Esophagus muscularis mucosa (tissue), 3 donors: ENCODE measurements at regions not wholly inside any gene's neighbourhood (a gene's known extent, or its start where the extent isn't known, plus 50 kb on each side); places are given as distances from the start of the nearest gene placed in this dataset.
"Not testable (repeated sequence)": the region's sequence is repeated elsewhere in the genome, so short reads cannot be mapped to it uniquely, and the experiment has no call there.

Experiments used
- POLR2A ChIP-seq: fragments of 450-650 bp; IDR thresholded peaks from one replicate; pipeline ENCODE4 v1.6.1; 2017; ENCODE audit warnings: antibody characterized with exemption, moderate library complexity, mild to moderate bottlenecking, low read depth
- POLR2AphosphoS5 ChIP-seq, 2 donors: sonication (generic); formaldehyde crosslinking; IDR thresholded peaks; one replicate each; pipeline ENCODE4 v1.6.1; 2017; ENCODE audit warnings: antibody characterized with exemption in 2 of 2
- TF ChIP-seq, protein P1 (sequence below), 3 experiments: fragments of 200-600 bp in 2 of 3; fragments of 450-650 bp in 1 of 3; sonication (generic) in 2 of 3; IDR thresholded peaks; one replicate each; pipeline ENCODE4 v1.5.1; 2017 to 2019; ENCODE audit warnings: antibody characterized with exemption in 3 of 3, mild to moderate bottlenecking in 2 of 3, moderate library complexity in 1 of 3

DNA sequence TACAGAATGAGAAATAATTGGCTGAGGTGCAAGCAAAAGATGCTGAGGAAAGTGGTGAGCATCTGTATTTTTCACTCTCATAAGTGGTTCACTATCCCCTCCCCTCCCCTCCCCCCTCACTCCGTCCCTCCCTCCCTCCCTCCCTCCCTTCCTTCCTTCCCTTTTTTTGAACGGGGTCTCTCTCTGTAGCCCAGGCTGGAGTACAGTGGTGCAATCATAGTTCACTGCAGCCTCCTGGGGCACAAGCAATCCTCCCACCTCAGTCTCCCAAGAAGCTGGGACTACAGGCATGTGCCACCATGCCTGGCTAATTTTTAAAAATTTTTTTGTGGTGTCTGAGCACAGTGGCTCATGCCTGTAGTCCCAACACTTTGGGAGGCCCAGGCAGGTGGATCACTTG, 67.6 kb upstream of the SHLD1 start:
- not testable (repeated sequence) for TF ChIP-seq POLR2A; POLR2AphosphoS5 (IDR thresholded peaks at IDR 0.05)
- TF ChIP-seq, protein P1, sequence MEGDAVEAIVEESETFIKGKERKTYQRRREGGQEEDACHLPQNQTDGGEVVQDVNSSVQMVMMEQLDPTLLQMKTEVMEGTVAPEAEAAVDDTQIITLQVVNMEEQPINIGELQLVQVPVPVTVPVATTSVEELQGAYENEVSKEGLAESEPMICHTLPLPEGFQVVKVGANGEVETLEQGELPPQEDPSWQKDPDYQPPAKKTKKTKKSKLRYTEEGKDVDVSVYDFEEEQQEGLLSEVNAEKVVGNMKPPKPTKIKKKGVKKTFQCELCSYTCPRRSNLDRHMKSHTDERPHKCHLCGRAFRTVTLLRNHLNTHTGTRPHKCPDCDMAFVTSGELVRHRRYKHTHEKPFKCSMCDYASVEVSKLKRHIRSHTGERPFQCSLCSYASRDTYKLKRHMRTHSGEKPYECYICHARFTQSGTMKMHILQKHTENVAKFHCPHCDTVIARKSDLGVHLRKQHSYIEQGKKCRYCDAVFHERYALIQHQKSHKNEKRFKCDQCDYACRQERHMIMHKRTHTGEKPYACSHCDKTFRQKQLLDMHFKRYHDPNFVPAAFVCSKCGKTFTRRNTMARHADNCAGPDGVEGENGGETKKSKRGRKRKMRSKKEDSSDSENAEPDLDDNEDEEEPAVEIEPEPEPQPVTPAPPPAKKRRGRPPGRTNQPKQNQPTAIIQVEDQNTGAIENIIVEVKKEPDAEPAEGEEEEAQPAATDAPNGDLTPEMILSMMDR (IDR thresholded peaks at IDR 0.05), result not testable (repeated sequence)
